ENCODE measurements at regions not wholly inside any gene's neighbourhood (a gene's known extent, or its start where the extent isn't known, plus 50 kb on each side); places are given as distances from the start of the nearest gene placed in this dataset.

DNA sequence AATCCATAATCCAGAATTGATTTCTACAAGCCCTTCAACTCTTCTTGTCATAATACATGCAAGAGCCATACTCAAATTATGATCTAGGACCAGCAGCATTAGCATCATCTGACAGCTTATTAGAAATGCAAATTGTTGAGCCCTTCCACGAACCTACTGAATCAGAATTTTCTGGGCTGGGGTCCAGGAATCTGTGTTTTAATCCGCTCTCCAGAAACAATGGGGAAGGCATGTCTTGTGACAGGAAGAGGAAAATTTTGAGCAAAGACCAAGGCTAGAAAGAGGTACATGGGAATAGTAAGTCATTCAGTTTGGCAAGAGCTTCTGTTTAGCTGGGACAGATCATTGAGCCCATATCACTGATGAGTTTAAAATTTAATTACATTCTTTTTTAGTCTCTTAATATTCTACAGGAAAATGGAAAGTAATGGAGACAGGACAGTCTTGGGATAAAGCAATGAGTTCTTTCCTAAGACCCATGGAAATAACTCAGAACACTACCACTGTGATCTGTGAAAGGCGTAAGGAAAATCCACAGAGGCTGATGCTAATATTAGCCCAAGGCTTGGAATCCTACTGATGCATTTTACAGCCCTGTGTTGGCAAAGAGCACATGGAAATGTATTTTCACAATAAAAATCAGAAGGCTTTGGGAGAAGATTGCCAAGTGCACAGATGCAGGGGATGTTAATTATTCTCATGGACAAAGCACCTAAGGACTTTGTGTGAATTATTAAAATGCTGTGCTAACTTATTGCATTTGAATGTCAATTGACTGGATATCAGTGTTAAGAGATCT lies 73.7 kb upstream of the STK32A start:
- Histone ChIP-seq H3K36me3 (ENCODE audit: insufficient read depth, low read length) (no peaks in the 10 kb centered on the region), H2AFZ (ENCODE audit: low read length) (no peak overlapping the region), H3K4me2 (ENCODE audit: low read length) (no peak overlapping the region), H3K27me3 (ENCODE audit: insufficient read depth, low read length) (no peaks in the 10 kb centered on the region), H3K4me3 (ENCODE audit: low read depth, low read length, poor library complexity, severe bottlenecking) (no peak overlapping the region), H3K9me3 (ENCODE audit: low read length) (no peaks in the 10 kb centered on the region), H3K27ac (ENCODE audit: low read depth, low read length, poor library complexity, severe bottlenecking) (no peak overlapping the region), H3K9ac (ENCODE audit: low read length) (no peak overlapping the region), H3K9me2 (ENCODE audit: low read depth, low read length) (no peaks in the 10 kb centered on the region), H3K4me1 (ENCODE audit: insufficient read depth, low read length, severe bottlenecking) (no peaks in the 10 kb centered on the region), H4K20me1 (ENCODE audit: insufficient read depth, low read length) (no peaks in the 10 kb centered on the region), H3F3A (ENCODE audit: insufficient read depth, low read length) (no peaks in the 10 kb centered on the region), H3K79me2 (ENCODE audit: insufficient read depth, low read length) (no peaks in the 10 kb centered on the region)
- TF ChIP-seq, protein P1, sequence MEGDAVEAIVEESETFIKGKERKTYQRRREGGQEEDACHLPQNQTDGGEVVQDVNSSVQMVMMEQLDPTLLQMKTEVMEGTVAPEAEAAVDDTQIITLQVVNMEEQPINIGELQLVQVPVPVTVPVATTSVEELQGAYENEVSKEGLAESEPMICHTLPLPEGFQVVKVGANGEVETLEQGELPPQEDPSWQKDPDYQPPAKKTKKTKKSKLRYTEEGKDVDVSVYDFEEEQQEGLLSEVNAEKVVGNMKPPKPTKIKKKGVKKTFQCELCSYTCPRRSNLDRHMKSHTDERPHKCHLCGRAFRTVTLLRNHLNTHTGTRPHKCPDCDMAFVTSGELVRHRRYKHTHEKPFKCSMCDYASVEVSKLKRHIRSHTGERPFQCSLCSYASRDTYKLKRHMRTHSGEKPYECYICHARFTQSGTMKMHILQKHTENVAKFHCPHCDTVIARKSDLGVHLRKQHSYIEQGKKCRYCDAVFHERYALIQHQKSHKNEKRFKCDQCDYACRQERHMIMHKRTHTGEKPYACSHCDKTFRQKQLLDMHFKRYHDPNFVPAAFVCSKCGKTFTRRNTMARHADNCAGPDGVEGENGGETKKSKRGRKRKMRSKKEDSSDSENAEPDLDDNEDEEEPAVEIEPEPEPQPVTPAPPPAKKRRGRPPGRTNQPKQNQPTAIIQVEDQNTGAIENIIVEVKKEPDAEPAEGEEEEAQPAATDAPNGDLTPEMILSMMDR (IDR thresholded peaks at IDR 0.05; ENCODE audit: low read length): no peak
- no peak for TF ChIP-seq EZH2 (IDR thresholded peaks at IDR 0.05; ENCODE audit: borderline replicate concordance, low read length)

DNA sequence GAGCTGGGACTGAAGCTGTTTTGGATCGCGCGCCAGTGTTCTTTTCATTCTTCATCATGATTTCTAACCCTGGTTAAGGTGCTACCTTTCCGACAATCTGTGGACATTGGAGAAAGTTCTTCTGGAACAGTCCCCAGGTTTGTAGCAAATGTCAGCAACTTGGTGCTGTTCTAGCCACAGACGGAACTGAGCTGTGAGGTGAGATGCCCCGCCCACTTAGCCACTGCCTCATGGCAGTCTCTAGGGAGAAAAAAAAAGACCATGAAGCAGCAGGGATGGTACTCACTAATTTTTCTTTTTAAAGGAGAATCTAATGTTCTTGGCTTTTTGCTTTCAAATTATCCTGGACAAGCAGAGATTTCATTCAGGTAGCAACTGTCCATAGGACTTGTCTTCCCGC lies 72.1 kb upstream of the STK32A start:
- Histone ChIP-seq H3K36me3 (ENCODE audit: insufficient read depth, low read length) (no peaks in the 10 kb centered on the region), H3K4me2 (ENCODE audit: low read length) (no peak overlapping the region), H3K4me3 (ENCODE audit: low read depth, low read length, poor library complexity, severe bottlenecking) (no peak overlapping the region), H2AFZ (ENCODE audit: low read length) (no peak overlapping the region), H3K9me2 (ENCODE audit: low read depth, low read length) (no peaks in the 10 kb centered on the region), H3K9me3 (ENCODE audit: low read length) (no peaks in the 10 kb centered on the region), H3K27ac (ENCODE audit: low read depth, low read length, poor library complexity, severe bottlenecking) (no peak overlapping the region), H3K9ac (ENCODE audit: low read length) (no peak overlapping the region), H3K27me3 (ENCODE audit: insufficient read depth, low read length) (no peaks in the 10 kb centered on the region), H3F3A (ENCODE audit: insufficient read depth, low read length) (no peaks in the 10 kb centered on the region), H3K79me2 (ENCODE audit: insufficient read depth, low read length) (no peaks in the 10 kb centered on the region), H4K20me1 (ENCODE audit: insufficient read depth, low read length) (no peaks in the 10 kb centered on the region), H3K4me1 (ENCODE audit: insufficient read depth, low read length, severe bottlenecking) (no peaks in the 10 kb centered on the region)
- TF ChIP-seq, protein P1 (IDR thresholded peaks at IDR 0.05; ENCODE audit: low read length): no peak
- TF ChIP-seq EZH2 (IDR thresholded peaks at IDR 0.05; ENCODE audit: borderline replicate concordance, low read length): no peak

DNA sequence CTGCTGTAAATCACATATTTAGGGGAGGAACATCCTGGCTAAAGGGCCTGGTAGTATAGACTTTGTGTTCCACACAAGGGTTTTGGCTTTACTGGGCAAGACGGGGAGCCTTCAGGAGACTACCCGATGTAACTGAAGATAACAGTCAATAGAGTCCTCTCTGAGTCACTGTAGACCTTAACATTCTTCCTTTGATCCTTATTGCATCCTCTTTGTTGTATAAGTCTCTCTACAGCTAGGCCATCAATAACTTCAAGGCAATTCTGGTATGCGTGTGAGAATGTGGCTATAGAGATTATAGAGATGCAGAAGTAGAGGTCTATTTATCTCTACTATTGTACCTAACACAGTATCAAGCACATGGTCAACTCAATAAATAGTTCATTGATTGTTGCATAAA lies 67.3 kb upstream of the STK32A start:
- Histone ChIP-seq H4K20me1 (ENCODE audit: insufficient read depth, low read length) (no peaks in the 10 kb centered on the region), H3K9me3 (ENCODE audit: low read length) (no peaks in the 10 kb centered on the region), H3K4me2 (ENCODE audit: low read length) (no peak overlapping the region), H2AFZ (ENCODE audit: low read length) (no peak overlapping the region), H3K9ac (ENCODE audit: low read length) (no peak overlapping the region), H3K27ac (ENCODE audit: low read depth, low read length, poor library complexity, severe bottlenecking) (no peak overlapping the region), H3F3A (ENCODE audit: insufficient read depth, low read length) (no peaks in the 10 kb centered on the region), H3K79me2 (ENCODE audit: insufficient read depth, low read length) (no peaks in the 10 kb centered on the region), H3K27me3 (ENCODE audit: insufficient read depth, low read length) (no peaks in the 10 kb centered on the region), H3K36me3 (ENCODE audit: insufficient read depth, low read length) (no peaks in the 10 kb centered on the region), H3K4me1 (ENCODE audit: insufficient read depth, low read length, severe bottlenecking) (no peaks in the 10 kb centered on the region), H3K9me2 (ENCODE audit: low read depth, low read length) (no peaks in the 10 kb centered on the region; the same call in 1 of the 2 replicates), H3K4me3 (ENCODE audit: low read depth, low read length, poor library complexity, severe bottlenecking) (no peak overlapping the region)
- no peak for TF ChIP-seq EZH2 (IDR thresholded peaks at IDR 0.05; ENCODE audit: borderline replicate concordance, low read length)
- TF ChIP-seq, protein P1 (IDR thresholded peaks at IDR 0.05; ENCODE audit: low read length): no peak

Measured in OCI-LY1 (cell line).